COLO668 (cell line): ENCODE measurements at regions not wholly inside any gene's neighbourhood (a gene's known extent, or its start where the extent isn't known, plus 50 kb on each side); places are given as distances from the start of the nearest gene placed in this dataset.

Experiments used
- DNase-seq: peaks from one replicate; lab custom pipeline; 2025; ENCODE audit not compliant: unreplicated experiment; lab: John Stamatoyannopoulos, UW

GRCh38 chr11:41851743-41852142 is 392.3 kb upstream of the LRRC4C start:
- DNase-seq = no peak

DNA sequence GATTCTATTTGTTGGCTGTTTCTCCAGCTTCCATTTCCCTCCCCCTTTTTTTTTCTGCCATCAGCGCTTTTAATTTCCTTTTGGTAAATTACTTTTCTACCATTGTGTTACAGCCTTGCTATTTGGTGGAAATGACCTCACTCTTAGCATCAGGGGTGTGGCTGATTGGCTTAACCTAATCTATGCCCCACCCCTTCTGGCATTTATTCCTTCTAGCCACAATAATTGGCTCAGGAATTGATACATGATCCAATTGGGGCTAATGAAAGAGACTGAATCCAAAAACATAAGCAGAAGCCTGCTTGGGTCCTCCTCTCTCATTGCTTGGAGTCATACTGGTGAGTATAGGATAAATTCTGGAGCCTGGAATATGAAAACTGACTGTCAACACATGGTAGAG is 402.4 kb upstream of the LRRC4C start:
- no peak for DNase-seq

- no peak for DNase-seq
Observed at GRCh38 chr11:41866525-41866924, 407.1 kb upstream of the LRRC4C start.

DNA sequence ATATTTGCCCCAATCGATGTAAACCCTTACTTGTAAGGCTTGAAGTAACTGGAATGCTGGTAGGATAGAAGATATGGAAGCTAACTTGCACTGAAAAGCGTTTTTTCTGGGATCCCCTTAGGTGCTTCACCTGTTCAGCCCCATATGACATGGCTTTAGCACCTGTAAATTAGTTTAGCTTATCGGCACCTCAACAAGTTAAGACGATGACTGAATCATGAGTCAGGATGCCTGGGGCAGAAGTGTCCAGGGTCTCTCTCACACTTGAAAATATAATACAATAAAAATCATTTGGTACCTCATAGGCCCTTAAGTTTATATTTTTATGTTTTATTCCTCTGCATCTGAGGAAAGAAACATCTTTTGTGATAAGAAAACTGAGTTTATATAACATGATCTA is 409.2 kb upstream of the LRRC4C start:
- DNase-seq = no peak

- DNase-seq = no peak
Observed at GRCh38 chr11:41872426-41872825, 413.0 kb upstream of the LRRC4C start.

- DNase-seq = no peak
Observed at GRCh38 chr11:41872870-41873269, 413.4 kb upstream of the LRRC4C start.

DNA sequence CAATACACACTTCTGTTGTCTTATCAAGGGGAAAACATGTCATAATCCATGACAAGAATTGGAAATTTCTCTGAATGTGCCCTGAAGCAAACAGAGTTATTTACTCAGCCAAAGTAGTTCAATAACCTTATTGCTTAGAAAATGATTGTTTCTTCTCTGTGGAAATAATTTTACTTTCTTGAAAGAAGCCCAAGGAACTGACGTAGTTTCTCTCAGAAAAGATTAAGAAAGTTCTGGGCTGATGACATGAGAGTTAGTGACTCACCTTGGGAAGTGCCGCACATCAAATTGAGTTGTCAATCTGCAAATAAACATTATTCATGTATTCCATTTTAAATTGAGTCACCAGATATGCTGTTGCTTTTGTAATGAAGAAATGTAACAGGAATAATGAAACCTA is 418.6 kb upstream of the LRRC4C start:
- no peak for DNase-seq

DNA sequence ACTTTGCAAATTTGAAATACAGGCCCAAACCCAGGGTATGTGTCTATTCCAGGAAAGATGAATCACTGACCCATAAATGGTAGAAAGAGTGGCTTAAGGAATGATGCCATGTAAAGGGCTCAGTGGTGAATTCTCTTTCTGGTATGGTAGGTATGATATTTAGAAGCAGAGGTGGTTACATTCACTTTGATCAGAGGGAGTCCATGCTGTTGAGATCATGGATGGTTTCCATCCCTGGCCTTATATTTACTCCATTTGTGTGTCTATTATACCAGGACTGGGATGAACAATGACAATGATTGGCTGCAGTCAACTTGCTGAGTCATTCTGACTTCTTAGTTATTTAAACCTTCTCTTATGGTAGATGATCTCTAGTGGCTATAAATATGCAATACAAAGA is 419.8 kb upstream of the LRRC4C start:
- DNase-seq = no peak

GRCh38 chr11:41895081-41895480 is 435.6 kb upstream of the LRRC4C start:
- DNase-seq = no peak

DNA sequence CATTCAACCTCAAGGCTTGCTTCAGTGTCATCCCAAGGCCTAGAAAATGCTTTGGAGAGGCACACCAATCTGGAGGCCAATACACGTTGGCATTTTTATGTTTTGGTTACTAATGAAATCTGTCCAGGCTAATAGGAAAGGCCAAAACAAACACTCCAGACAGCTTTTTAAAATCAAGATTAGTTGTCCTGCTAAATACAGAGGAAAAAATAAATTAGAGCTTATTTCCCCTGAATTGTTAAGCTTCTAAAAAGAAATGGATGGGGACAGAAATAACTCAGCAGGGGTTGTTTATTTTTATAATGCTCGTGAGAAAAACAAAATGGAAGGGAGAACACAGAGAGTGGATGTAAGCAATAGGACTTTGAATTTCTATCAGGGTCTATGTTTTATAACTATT is 438.5 kb upstream of the LRRC4C start:
- DNase-seq = no peak

DNA sequence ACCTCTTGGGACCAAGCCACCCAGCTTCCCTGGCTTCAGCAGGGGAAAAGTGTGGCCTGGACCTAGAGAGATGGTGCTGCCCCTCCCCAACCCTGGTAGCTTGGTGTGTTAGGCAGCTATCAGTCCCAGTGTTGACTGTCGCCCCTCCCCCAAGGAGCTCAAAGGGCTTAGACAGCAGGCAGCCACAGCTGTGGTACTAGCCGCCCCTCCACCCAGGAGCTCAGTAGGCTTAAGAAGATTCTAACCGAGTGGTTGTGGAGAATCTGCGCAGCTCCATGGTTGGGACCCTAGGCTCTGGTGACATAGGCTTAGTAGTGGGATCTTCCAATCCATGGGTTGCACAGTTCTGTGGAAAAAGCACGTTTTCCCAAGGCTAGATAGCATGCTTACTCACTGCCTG is 458.4 kb upstream of the LRRC4C start:
- no peak for DNase-seq

GRCh38 chr11:41920374-41920773 is 460.9 kb upstream of the LRRC4C start:
- DNase-seq = no peak

DNA sequence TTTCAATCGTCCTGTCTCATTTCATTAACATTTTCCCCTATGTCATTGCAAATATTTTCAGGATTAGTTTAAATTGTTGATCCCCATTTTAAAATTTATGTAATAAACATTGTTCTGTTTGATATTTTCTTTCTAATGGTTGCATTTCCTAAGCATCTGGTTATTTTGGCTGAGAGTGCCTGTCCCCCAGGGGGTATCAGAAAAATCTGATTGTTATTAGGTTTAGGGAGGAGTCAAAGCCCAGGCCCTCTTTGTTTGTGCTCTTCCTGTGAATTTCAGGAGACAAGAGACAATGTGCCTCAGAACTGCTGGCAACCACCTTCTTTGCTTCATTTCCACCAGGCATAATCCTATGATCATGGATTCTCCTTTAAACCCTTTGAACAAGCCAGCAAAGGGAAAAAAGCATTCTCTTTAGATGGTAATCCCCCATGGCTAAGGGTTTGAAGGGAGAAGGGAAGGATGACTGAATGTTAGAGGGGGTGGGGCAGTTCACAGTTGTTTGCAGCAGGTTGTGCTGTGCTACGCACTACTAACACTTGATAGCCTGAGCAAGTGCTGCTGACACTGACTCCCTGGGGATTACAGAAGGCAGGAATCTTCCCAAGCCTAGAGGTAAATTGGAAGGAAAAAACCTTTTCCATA is 462.4 kb upstream of the LRRC4C start:
- no peak for DNase-seq

GRCh38 chr11:41926339-41926738 is 466.9 kb upstream of the LRRC4C start:
- DNase-seq = no peak

DNA sequence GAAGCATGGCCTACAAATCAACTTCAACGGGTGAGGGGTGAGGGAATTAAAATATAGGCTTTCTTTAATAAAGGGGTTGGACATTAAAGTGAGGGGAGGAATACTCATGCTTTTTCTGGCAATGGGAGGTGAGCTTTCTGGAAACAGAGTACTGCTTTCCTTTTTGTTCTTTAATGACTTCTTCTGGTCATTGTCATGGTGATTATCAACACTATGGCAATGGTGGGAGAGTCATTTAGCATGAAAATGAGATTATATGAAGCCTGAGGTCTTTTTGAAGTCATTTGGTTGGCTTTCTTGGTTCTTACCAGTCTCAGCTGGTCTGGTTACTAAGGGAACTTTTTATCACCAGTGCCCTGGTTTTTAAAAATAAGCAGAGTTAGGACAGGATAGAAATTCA is 475.8 kb upstream of the LRRC4C start:
- DNase-seq = no peak

GRCh38 chr11:41935795-41936194 is 476.3 kb upstream of the LRRC4C start:
- DNase-seq = no peak

DNA sequence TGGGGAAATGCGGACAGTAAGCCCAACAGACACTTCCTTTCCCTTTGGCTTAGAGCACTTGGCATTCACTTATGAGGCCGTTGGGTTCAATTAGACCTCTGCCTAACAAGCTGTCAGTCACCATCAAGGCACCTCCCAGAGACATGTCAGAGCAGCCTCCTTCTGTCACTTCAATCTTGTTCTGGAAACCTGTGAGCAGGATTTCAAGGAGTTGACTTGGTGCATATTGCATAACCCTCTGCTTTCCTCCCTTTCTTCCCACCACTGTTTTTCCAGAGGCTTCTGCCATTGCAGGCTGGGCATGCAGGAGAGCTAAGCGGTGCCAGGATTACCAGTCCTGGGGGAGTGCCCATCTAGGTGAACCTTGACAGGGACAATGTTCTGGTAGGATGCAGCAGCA is 484.2 kb upstream of the LRRC4C start:
- no peak for DNase-seq

DNA sequence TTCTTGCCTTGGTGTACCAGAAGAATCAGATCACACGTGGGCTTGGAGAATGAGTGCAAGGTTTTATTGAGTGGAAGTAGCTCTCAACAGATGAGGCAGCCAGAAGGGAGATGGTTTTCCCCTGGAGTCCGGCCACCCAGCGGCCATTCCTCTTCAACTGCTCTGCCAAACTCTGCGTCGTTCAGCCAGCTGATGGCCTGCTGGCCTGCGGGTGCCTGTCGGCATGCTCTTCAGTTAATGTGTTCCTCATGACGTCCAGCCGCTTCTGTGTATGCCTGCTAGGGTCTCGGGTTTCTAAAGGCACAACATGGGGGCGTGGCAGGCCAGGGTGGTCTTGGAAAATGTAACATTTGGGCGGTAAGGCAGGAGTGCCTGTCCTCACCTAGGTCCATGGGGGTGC is 487.9 kb upstream of the LRRC4C start:
- DNase-seq = no peak

GRCh38 chr11:41950470-41951143 is 491.2 kb upstream of the LRRC4C start:
- DNase-seq = no peak

- DNase-seq = no peak
Observed at GRCh38 chr11:41954034-41954433, 494.6 kb upstream of the LRRC4C start.

DNA sequence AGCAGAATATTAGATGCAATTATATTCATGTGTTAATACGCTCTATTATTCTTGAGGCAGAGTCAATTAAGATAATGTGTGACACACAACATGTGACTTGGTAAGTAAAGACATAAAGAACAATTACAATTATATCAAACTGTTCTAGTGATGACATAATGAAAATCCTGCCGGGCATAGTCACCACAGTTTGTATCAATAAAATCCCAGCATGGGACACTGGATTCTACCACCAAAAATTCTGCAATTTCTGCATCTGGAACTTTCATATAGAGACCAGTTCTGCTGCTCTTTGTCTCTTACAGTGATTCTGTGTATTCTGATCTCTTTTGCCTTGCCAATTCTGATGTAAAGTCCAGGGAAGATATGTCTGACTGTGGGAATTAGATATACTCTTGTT is 495.6 kb upstream of the LRRC4C start:
- no peak for DNase-seq

- no peak for DNase-seq
Observed at GRCh38 chr11:41955635-41956400, 496.4 kb upstream of the LRRC4C start.
